ENCODE measurements at regions not wholly inside any gene's neighbourhood (a gene's known extent, or its start where the extent isn't known, plus 50 kb on each side); places are given as distances from the start of the nearest gene placed in this dataset.

GRCh38 chr3:157815739-157816138 lies 290.5 kb downstream of the SHOX2 start:
- DNase-seq (ENCODE audit: low read depth in 2 of 3, low spot score in 2 of 3), result no peak

DNA sequence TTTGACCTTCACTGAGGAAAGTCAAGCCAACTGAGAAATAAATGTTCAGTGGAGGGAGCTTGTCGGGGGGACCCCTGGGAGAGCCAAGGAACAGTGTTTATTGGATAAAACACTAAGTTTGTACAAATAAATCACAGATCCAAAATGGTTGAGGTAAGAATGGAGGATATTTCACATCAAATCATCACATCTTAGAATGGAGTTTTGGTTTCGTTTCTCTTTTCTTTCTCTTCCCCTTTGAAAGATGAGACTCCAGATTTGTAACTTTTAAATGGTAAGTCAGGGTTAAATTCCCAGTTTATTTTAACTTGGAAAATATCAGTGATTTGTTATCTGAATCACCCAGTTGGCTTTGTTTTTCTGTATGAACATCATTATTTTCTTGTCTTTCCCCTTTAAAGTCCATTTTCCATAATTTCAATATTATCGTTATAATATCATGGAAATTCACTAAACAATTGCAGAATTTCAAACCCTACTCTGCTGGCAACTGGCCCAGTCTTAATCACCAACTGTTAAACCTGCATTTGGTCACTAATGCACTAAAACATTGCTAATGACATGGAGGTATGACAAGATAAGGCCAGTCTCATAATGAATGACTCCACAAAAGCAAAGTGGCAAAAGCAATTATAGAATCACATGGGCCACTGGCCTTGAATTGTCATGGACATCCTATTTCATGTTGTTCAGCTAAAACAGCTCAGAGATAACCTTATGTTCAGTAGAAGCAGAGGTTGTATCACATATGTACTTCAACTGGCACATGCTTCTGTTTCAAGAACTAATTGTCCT lies 295.1 kb downstream of the SHOX2 start:
- no peak for DNase-seq (ENCODE audit: low read depth in 2 of 3, low spot score in 2 of 3)

DNA sequence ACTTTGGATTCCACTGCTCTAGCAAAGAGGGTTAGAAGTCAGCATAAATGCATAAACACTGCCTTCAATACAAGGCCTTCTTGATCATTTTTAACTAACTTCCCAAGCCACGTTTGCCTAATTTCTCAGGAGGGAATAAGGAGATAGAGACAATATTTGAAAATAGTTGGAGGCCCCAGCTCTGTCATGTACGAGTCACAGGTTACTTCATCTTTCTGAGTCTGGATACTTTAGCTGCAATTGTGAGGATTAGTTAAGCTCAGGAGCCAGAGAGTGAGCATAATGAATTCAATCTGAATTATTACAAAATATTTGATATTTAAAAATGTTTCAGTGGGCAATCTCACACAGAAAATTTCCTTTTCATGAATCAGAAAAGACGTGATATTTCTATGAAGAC lies 298.9 kb downstream of the SHOX2 start:
- DNase-seq (ENCODE audit: low read depth in 2 of 3, low spot score in 2 of 3), result no peak

DNA sequence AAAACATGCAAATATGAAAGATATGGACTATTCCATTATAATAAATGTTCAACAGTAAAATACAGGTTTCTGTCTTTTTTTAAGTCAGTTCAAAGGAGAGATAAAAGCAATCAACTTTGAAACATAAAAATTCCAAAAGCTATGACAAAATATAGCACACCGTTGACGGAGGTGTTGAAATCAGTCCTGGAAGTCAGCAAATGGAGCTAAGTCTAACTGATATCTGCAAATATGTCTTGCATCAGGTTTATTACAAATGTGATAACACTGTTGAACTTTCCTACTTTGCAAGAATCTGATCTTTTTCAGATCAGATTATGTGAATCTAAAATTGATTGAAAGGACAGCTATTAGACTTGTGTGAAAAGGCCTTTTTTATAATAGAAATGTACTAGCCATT lies 300.7 kb downstream of the SHOX2 start:
- no peak for DNase-seq (ENCODE audit: low read depth in 2 of 3, low spot score in 2 of 3)

DNA sequence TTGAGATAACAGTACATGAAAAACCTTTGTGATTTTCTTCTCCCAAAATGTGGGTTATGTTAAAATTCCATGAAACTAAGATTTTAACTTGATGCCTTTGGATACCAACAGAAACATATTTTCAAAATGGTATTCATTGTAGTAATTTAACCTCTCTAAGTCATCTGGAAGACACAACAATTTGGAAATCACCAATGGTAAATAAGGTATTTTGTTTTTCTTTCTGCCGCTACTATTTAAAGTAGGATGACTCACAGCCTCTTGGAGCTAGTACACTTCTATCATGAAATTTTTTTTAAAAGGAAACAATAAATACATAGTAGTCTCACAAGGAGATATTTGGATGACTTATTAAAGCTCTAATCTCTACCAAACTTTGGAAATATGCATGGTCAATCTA lies 291.6 kb upstream of the VEPH1 start:
- DNase-seq (ENCODE audit: low read depth in 2 of 3, low spot score in 2 of 3), result no peak

GRCh38 chr3:157793745-157794144 lies 290.5 kb upstream of the VEPH1 start:
- DNase-seq (ENCODE audit: low read depth in 2 of 3, low spot score in 2 of 3), result no peak

DNA sequence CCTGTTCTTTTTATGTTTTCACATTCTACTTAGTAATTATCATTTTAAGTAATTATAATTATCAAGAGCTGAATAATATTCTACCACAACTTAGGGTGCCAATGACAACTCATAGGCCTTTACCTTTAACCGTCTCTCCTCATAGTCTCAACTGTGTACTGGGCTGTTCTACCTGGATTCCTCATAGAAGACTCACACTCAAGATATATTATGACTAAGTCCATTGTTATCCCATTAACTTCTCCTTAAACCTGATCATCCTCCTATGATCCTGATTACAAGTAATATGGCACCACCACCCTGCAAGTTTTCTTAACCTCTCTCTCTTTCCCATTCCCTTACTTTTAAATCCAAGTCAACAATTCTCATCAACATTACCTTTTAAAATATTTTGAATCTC lies 285.9 kb upstream of the VEPH1 start:
- no peak for DNase-seq (ENCODE audit: low read depth in 2 of 3, low spot score in 2 of 3)

- DNase-seq (ENCODE audit: low read depth in 2 of 3, low spot score in 2 of 3), result no peak
Measured at GRCh38 chr3:157786618-157787017, 283.4 kb upstream of the VEPH1 start.

DNA sequence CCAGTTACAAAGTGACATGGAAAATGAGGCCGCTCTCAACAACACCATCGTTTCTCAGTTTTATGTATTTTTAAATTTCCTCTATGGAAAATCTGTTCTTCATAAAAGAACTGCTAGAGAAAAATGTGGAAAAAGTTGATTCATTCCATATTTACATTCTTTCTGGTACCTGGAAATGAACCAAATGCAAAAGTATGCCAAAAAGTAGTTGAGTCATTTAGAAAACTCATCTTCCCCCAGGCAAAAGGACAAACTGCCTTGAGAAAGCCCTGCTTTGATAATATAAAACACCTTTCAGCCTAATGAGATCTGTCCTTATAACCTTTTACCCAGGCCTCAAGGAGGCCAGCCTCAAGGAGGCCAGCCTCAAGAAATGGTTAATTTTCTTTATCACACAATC lies 283.0 kb upstream of the VEPH1 start:
- DNase-seq (ENCODE audit: low read depth in 2 of 3, low spot score in 2 of 3), result no peak

DNA sequence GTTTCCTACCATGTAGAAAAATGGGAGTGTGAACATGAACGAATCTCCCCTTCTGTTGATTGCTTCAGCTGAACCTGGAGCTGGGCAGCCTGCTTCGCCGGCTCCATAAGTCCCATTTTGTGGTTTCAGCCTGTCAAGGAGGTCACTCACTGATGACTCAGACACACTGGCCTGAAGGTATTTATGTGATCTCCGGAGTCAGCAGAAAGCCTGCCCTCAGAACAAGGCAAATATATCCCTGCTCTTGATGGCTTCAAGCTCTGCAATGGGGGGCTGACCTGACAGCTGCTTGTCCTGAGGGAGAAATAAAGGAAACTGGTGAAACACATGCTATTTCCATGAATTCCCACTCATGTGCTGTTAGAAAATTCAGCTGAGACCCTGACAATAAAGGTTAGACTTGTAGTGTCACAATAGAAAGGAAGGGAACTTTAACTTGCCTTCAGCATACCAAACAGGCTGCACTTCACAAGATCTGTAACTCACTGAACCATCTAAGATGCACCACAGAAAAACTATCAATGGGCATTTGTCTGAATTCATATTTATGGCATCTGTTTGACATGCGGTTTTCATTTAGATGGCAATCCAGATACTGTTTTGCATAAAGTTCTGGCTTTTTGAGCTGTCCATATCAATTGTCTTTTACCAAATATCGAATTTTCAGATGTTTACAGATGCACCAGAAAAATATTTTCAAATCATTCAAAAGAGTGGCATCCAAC lies 282.0 kb upstream of the VEPH1 start:
- DNase-seq (ENCODE audit: low read depth in 2 of 3, low spot score in 2 of 3), result no peak

- DNase-seq (ENCODE audit: low read depth in 2 of 3, low spot score in 2 of 3), result no peak
Measured at GRCh38 chr3:157782236-157782635, 279.0 kb upstream of the VEPH1 start.

DNA sequence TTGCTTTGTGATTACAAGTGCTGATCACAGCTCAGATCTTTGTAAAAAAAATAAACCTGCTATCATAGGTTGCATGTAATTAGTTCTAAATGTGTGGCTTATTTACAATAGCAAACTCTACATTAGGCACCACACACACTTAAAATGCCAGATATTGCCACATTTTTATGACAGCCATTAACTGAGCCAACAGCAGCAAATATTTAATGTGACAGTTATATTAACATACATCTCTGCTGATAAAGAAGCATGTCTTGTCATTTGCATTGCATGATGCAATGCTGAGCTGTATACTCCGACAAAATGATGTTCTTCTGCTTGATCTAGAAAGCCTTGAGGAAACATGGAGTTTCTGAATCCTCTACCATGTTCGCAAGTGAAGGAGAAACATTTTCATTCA lies 273.6 kb upstream of the VEPH1 start:
- DNase-seq (ENCODE audit: low read depth in 2 of 3, low spot score in 2 of 3), result no peak

DNA sequence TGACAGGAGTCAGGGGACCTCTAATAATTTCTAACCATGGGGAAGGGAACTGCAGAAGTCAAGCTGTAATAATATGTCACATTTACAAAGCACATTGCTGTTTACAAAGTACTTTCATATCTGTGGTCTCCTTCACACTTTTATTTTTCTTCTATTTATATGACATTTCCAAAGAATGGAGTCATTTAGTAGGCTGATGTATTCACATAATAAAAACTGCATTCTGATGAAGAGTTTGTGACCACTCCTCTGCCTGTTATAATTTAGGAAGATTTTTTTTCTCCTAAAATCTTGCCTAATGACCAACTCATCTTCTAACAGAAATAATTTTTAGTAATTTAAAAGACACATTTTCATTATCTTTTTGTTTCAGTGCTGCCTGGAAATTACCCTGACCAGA lies 272.2 kb upstream of the VEPH1 start:
- DNase-seq (ENCODE audit: low read depth in 2 of 3, low spot score in 2 of 3), result no peak

DNA sequence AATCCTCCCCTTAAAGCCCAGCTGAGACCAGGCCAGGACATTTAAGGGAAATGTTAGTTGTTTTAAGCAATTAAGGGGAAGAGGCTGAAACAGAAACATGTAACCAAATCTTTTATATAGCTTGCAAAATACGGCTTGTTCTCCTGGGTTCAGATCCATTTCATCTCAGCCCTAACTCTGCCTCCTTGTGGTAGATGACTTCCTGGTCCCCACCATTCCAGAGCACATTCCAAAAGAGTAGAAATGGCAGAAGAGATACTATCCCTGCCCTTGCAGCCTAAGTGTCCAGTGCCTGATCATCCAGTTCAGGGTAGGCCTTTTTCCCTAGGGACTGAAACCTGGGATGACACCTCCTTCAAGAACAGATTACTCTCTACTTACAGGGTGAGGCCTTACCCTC lies 266.2 kb upstream of the VEPH1 start:
- no peak for DNase-seq (ENCODE audit: low read depth in 2 of 3, low spot score in 2 of 3)

DNA sequence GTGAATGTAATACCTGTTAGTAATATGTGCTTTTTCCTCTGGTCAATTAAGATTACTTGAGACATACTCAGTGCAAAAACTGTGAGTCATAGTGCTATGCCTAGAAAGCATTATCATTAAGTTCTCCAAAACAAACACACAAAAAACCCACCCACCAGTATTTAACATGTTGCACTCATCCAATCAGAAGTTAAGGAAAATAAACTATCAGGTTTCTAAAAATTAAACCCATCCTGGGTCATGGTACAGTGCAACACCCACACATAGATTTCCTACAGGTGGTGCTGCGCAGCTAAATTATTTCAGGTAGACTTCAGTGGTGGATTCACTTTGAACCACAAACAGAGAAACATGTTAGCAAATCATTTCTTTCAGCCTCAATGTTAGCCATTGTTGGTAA lies 264.4 kb upstream of the VEPH1 start:
- no peak for DNase-seq (ENCODE audit: low read depth in 2 of 3, low spot score in 2 of 3)

DNA sequence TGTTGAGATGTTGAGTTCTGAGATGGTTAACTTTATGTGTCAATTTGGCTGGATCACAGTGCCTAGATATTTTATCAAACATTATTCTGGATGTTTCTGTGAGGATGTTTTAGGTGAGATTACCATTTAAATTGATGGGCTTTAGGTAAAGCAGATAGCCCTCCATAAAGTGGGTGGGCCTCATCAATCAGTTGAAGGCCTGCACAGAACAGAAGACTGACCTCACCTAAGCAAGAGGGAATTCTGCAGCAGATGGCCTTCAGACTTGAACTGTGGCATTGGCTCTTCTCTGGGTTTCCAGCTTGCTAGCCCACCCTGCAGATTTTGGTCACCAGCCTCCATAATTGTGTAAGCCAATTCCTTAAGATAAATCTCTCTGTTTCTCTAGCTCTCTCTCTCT lies 260.4 kb upstream of the VEPH1 start:
- no peak for DNase-seq (ENCODE audit: low read depth in 2 of 3, low spot score in 2 of 3)

- DNase-seq (ENCODE audit: low read depth in 2 of 3, low spot score in 2 of 3), result no peak
Measured at GRCh38 chr3:157759311-157759710, 256.1 kb upstream of the VEPH1 start.

GRCh38 chr3:157755233-157755632 lies 252.0 kb upstream of the VEPH1 start:
- DNase-seq (ENCODE audit: low read depth in 2 of 3, low spot score in 2 of 3), result no peak

GRCh38 chr3:157754451-157754850 lies 251.2 kb upstream of the VEPH1 start:
- no peak for DNase-seq (ENCODE audit: low read depth in 2 of 3, low spot score in 2 of 3)

- no peak for DNase-seq (ENCODE audit: low read depth in 2 of 3, low spot score in 2 of 3)
Measured at GRCh38 chr3:157753787-157754136, 250.5 kb upstream of the VEPH1 start.

DNA sequence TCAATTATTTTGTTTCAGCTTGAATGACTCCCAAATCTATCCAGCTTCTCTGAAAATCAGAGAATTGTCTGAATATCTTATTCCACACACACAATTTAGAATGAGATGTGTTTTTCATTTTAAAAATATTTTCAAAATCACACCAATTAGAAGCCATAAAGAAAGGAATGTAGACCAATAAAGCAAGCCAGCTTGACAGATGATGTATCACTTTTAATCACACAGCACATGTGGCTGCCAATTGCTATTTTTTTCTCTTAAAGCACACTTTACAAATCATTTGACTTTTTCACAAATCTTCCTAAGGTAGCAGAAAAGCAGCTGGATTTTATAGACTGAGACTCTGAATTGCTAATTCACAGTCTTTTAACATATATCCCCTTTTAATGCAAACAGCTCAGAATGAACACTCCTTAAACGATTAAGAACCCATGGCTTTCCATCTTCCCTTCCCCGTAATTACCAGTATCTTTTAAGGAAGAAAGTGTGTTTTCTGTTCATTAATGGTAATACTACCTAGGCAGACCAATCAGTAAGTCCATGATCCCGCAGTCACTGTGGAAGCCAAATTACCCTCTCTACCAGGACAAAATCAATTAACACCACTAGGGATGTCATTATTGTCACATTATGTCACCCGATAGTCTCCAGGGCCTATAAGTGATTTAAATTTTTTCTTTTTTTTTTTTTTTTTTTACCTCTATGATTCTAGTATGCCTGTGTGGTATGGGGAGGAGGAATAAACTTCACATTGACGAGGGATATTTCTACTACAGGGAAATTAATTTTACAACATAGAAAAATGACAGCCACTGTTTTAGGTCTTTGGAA lies 250.0 kb upstream of the VEPH1 start:
- DNase-seq (ENCODE audit: low read depth in 2 of 3, low spot score in 2 of 3), result no peak

DNA sequence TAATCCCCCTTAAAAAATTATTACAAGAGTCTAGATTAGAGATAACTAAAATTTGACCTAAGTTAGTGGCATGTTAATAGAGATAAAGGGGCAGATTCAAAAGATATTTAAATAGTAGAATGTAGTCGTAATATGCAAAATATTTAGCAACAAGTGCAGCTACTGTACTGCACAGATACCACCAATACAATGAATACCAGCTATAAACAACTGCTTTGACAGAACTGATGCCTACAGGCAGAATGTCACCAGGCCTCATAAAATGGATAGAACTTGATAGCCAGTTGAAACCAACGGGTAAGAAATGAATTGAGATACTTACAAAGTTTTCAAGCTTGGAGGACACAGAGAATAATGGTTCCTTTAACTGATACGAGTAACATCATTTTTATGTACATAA lies 249.3 kb upstream of the VEPH1 start:
- DNase-seq (ENCODE audit: low read depth in 2 of 3, low spot score in 2 of 3), result no peak
